ENCODE measurements at regions not wholly inside any gene's neighbourhood (a gene's known extent, or its start where the extent isn't known, plus 50 kb on each side); places are given as distances from the start of the nearest gene placed in this dataset.

- TF ChIP-seq NCOA4 (IDR thresholded peaks at IDR 0.05; ENCODE audit: partially characterized antibody) (no peak), EZH2 (IDR thresholded peaks at IDR 0.05; ENCODE audit: borderline replicate concordance, low read depth, low read length) (no peak), SIN3A (IDR thresholded peaks at IDR 0.05; ENCODE audit: borderline replicate concordance in 2 of 2, control insufficient read depth in 1 of 2, low read depth in 2 of 2, low read length in 2 of 2) (no peak), ZNF24 (IDR thresholded peaks at IDR 0.05) (no peak), SMARCA4 (IDR thresholded peaks at IDR 0.05) (no peak), HIVEP1 (CRISPR knock-in tag; IDR thresholded peaks at IDR 0.05) (no peak), ZNF354B (CRISPR knock-in tag; IDR thresholded peaks at IDR 0.05) (no peak), BRCA1 (IDR thresholded peaks at IDR 0.05) (no peak), BRCA1 (CRISPR knock-in tag; IDR thresholded peaks at IDR 0.05) (no peak), POLR2A (conservative IDR thresholded peaks at IDR 0.05) (no peak)
Measured at GRCh38 chr5:155097995-155098394, 84.4 kb downstream of the KIF4B start.
